ENCODE measurements at regions not wholly inside any gene's neighbourhood (a gene's known extent, or its start where the extent isn't known, plus 50 kb on each side); places are given as distances from the start of the nearest gene placed in this dataset.

DNA sequence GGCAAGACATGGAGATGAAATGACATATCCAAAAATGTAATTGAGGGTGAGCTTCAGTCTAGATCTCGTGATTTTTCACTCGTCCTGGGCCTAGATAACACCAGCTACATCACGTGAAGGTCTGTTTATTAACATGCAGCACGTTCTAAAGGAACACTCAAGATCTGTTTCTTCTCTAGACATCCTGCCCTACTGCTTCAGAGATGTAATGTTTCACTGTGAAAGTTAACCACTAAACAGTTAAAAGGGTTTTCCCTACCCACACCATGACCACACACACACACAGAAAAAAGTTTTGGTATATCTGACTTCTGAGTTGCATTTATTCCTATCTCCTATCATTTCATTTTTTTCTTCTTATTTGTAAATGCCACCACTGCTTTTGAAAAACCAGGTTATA is 52.3 kb upstream of the SMIM31 start:
- no peaks in the 10 kb centered on the region for H3F3A ChIP-seq (ENCODE audit: insufficient read depth, low read length, poor library complexity, severe bottlenecking)
- H3K9me3 ChIP-seq (ENCODE audit: low read length), result no peaks in the 10 kb centered on the region
- no peak overlapping the region for H3K4me2 ChIP-seq (ENCODE audit: low read length)
- H3K27me3 ChIP-seq (ENCODE audit: insufficient read depth, low read depth, low read length), result no peaks in the 10 kb centered on the region
- H4K20me1 ChIP-seq (ENCODE audit: insufficient read depth), result no peaks in the 10 kb centered on the region
- H3K4me3 ChIP-seq (ENCODE audit: low read length), result no peak overlapping the region
- H3K79me2 ChIP-seq (replicated peaks; ENCODE audit: insufficient read depth, low read length), result no peaks in the 10 kb centered on the region
- no peak overlapping the region for H3K27ac ChIP-seq (ENCODE audit: low read length)
- H3K9me2 ChIP-seq (ENCODE audit: insufficient read depth, low read length), result no peaks in the 10 kb centered on the region
- no peak overlapping the region for H3K9ac ChIP-seq (ENCODE audit: low read length)
- TF ChIP-seq MXI1 (conservative IDR thresholded peaks at IDR 0.05; ENCODE audit: poor library complexity, severe bottlenecking) (no peak), RAD21 (conservative IDR thresholded peaks at IDR 0.05) (no peak), REST (IDR thresholded peaks at IDR 0.05; ENCODE audit: borderline replicate concordance) (no peak), EP300 (conservative IDR thresholded peaks at IDR 0.05; ENCODE audit: poor library complexity, severe bottlenecking) (no peak), POLR2AphosphoS5 (IDR thresholded peaks at IDR 0.05) (no peak), TAF1 (IDR thresholded peaks at IDR 0.05; ENCODE audit: low read depth) (no peak), SMC3 (conservative IDR thresholded peaks at IDR 0.05; ENCODE audit: poor library complexity) (no peak), EZH2 (IDR thresholded peaks at IDR 0.05; ENCODE audit: borderline replicate concordance, insufficient read depth, low read length, poor library complexity, severe bottlenecking) (no peak)
- TF ChIP-seq, protein P1, sequence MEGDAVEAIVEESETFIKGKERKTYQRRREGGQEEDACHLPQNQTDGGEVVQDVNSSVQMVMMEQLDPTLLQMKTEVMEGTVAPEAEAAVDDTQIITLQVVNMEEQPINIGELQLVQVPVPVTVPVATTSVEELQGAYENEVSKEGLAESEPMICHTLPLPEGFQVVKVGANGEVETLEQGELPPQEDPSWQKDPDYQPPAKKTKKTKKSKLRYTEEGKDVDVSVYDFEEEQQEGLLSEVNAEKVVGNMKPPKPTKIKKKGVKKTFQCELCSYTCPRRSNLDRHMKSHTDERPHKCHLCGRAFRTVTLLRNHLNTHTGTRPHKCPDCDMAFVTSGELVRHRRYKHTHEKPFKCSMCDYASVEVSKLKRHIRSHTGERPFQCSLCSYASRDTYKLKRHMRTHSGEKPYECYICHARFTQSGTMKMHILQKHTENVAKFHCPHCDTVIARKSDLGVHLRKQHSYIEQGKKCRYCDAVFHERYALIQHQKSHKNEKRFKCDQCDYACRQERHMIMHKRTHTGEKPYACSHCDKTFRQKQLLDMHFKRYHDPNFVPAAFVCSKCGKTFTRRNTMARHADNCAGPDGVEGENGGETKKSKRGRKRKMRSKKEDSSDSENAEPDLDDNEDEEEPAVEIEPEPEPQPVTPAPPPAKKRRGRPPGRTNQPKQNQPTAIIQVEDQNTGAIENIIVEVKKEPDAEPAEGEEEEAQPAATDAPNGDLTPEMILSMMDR (IDR thresholded peaks at IDR 0.05; ENCODE audit: poor library complexity, severe bottlenecking), result no peak
- no peak overlapping the region for H2AFZ ChIP-seq (ENCODE audit: low read depth, low read length)
- no peaks in the 10 kb centered on the region for H3K36me3 ChIP-seq (ENCODE audit: insufficient read depth, low read length)

Small RNA genes in the stretch of these regions (small RNA-seq; reads per million reads assigned to genes)
- gene AC074198.2, result 0 reads per million in 3 experiments
- gene RNU6-284P, result 0 reads per million in 3 experiments
